ENCODE measurements at regions not wholly inside any gene's neighbourhood (a gene's known extent, or its start where the extent isn't known, plus 50 kb on each side); places are given as distances from the start of the nearest gene placed in this dataset.
"Not testable (repeated sequence)": the region's sequence is repeated elsewhere in the genome, so short reads cannot be mapped to it uniquely, and the experiment has no call there.

DNA sequence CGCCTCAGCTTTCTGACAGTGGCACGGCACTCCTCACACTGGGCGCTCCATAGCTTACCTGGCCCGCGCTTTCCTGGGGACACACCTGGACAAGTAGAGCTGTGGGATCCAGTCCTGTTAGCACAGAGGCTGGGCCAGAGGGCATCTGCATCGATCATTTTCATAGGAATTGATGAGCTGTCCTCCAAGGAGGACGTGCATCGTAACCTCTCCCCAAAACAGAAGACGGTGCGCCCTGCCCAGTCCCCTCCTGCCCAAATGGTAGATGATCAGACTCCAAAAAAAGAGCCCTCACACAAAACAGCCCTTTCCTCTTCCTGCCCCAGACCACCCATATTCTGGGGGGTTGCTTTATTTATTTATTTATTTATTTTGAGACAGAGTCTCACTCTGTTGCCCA lies 161.2 kb downstream of the CTTN start:
- H3K9ac ChIP-seq (ENCODE audit: low read depth, low read length, poor library complexity): no peak overlapping the region
- H3K4me1 ChIP-seq (ENCODE audit: control insufficient read depth in 2 of 2, insufficient read depth in 1 of 2, low read depth in 1 of 2, low read length in 2 of 2): peaks cover 12 to 16% of the 10 kb centered on the region in 2 donors
- peak overlapping the region; percentile 26 for H2BK120ac ChIP-seq (ENCODE audit: low read depth, low read length)
- H2AFZ ChIP-seq (ENCODE audit: low read length): no peak overlapping the region
- no peak for DNase-seq (ENCODE audit: low spot score)
- H3K18ac ChIP-seq (ENCODE audit: low read length): peak overlapping the region; percentile 51
- no peaks in the 10 kb centered on the region for H3K9me3 ChIP-seq (replicated peaks in 1 of 2; ENCODE audit: control insufficient read depth in 2 of 2, insufficient read depth in 1 of 2, low read depth in 1 of 2, low read length in 2 of 2)
- H3K27me3 ChIP-seq (ENCODE audit: control insufficient read depth in 3 of 3, insufficient read depth in 3 of 3, low read depth in 1 of 3, low read length in 3 of 3): no peaks in the 10 kb centered on the region
- H4K8ac ChIP-seq (ENCODE audit: low read depth, low read length): no peak overlapping the region
- no peak overlapping the region for H4K91ac ChIP-seq (ENCODE audit: low read depth, low read length, poor library complexity)
- no peak overlapping the region for H3K4me3 ChIP-seq (ENCODE audit: low read length in 2 of 2)
- no CpG with 5 or more reads among the region's 10 CpGs for WGBS, 2 donors (ENCODE audit: extremely low coverage in 2 of 2, insufficient read length in 2 of 2, insufficient replicate concordance in 1 of 2)
- peak overlapping the region; percentile 72 for H3K14ac ChIP-seq (ENCODE audit: low read length)
- H2BK12ac ChIP-seq (ENCODE audit: low read length): no peak overlapping the region
- H3K27ac ChIP-seq (replicated peaks; ENCODE audit: low read length): no peak overlapping the region
- H3K79me1 ChIP-seq (ENCODE audit: low read depth, low read length): no peaks in the 10 kb centered on the region
- H2BK15ac ChIP-seq (ENCODE audit: low read length): peak overlapping the region; percentile 86
- H3K36me3 ChIP-seq (replicated peaks in 1 of 2; ENCODE audit: control insufficient read depth in 2 of 2, insufficient read depth in 2 of 2, low read length in 2 of 2): no peaks in the 10 kb centered on the region
- H3K4ac ChIP-seq (ENCODE audit: low read length): no peak overlapping the region
- H2AK5ac ChIP-seq (ENCODE audit: low read depth, low read length): no peak overlapping the region
- H2BK5ac ChIP-seq (ENCODE audit: low read length): no peak overlapping the region
- no peak overlapping the region for H3K23ac ChIP-seq (ENCODE audit: low read depth, low read length, poor library complexity)
- H3K4me2 ChIP-seq (ENCODE audit: insufficient read depth, low read length, poor library complexity, severe bottlenecking): no peak overlapping the region

GRCh38 chr11:70560621-70561020 lies 162.3 kb downstream of the CTTN start:
- not testable (repeated sequence) for H3K27me3 ChIP-seq (ENCODE audit: control insufficient read depth in 3 of 3, insufficient read depth in 3 of 3, low read depth in 1 of 3, low read length in 3 of 3); H3K18ac ChIP-seq (ENCODE audit: low read length); DNase-seq (ENCODE audit: low spot score); H2BK120ac ChIP-seq (ENCODE audit: low read depth, low read length); H2AFZ ChIP-seq (ENCODE audit: low read length); H2BK15ac ChIP-seq (ENCODE audit: low read length); H4K91ac ChIP-seq (ENCODE audit: low read depth, low read length, poor library complexity); H3K36me3 ChIP-seq (replicated peaks in 1 of 2; ENCODE audit: control insufficient read depth in 2 of 2, insufficient read depth in 2 of 2, low read length in 2 of 2); H4K8ac ChIP-seq (ENCODE audit: low read depth, low read length); H3K9ac ChIP-seq (ENCODE audit: low read depth, low read length, poor library complexity); H2BK5ac ChIP-seq (ENCODE audit: low read length); H3K79me1 ChIP-seq (ENCODE audit: low read depth, low read length); H3K4me3 ChIP-seq (ENCODE audit: low read length in 2 of 2); H2AK5ac ChIP-seq (ENCODE audit: low read depth, low read length); H3K4ac ChIP-seq (ENCODE audit: low read length); H3K4me2 ChIP-seq (ENCODE audit: insufficient read depth, low read length, poor library complexity, severe bottlenecking); H3K27ac ChIP-seq (replicated peaks; ENCODE audit: low read length); H3K4me1 ChIP-seq (ENCODE audit: control insufficient read depth in 2 of 2, insufficient read depth in 1 of 2, low read depth in 1 of 2, low read length in 2 of 2); H2BK12ac ChIP-seq (ENCODE audit: low read length); H3K14ac ChIP-seq (ENCODE audit: low read length); H3K23ac ChIP-seq (ENCODE audit: low read depth, low read length, poor library complexity); H3K9me3 ChIP-seq (replicated peaks in 1 of 2; ENCODE audit: control insufficient read depth in 2 of 2, insufficient read depth in 1 of 2, low read depth in 1 of 2, low read length in 2 of 2)
- no CpG with 5 or more reads among the region's 13 CpGs for WGBS, 2 donors (ENCODE audit: extremely low coverage in 2 of 2, insufficient read length in 2 of 2, insufficient replicate concordance in 1 of 2)

- H3K79me1 ChIP-seq (ENCODE audit: low read depth, low read length): no peaks in the 10 kb centered on the region
- H3K36me3 ChIP-seq (replicated peaks in 1 of 2; ENCODE audit: control insufficient read depth in 2 of 2, insufficient read depth in 2 of 2, low read length in 2 of 2): no peaks in the 10 kb centered on the region
- no CpG with 5 or more reads among the region's 17 CpGs for WGBS, 2 donors (ENCODE audit: extremely low coverage in 2 of 2, insufficient read length in 2 of 2, insufficient replicate concordance in 1 of 2)
- no peak overlapping the region for H3K4me3 ChIP-seq (ENCODE audit: low read length in 2 of 2)
- H3K9me3 ChIP-seq (replicated peaks in 1 of 2; ENCODE audit: control insufficient read depth in 2 of 2, insufficient read depth in 1 of 2, low read depth in 1 of 2, low read length in 2 of 2): peaks cover 0 to 3% of the 10 kb centered on the region in 2 donors
- no peak overlapping the region for H3K27ac ChIP-seq (replicated peaks; ENCODE audit: low read length)
- H2AK5ac ChIP-seq (ENCODE audit: low read depth, low read length): no peak overlapping the region
- no peak overlapping the region for H3K18ac ChIP-seq (ENCODE audit: low read length)
- no peak overlapping the region for H3K4me2 ChIP-seq (ENCODE audit: insufficient read depth, low read length, poor library complexity, severe bottlenecking)
- H3K4me1 ChIP-seq (ENCODE audit: control insufficient read depth in 2 of 2, insufficient read depth in 1 of 2, low read depth in 1 of 2, low read length in 2 of 2): peaks cover 10 to 13% of the 10 kb centered on the region in 2 donors
- no peak for DNase-seq (ENCODE audit: low spot score)
- no peaks in the 10 kb centered on the region for H3K27me3 ChIP-seq (ENCODE audit: control insufficient read depth in 3 of 3, insufficient read depth in 3 of 3, low read depth in 1 of 3, low read length in 3 of 3)
- H4K8ac ChIP-seq (ENCODE audit: low read depth, low read length): no peak overlapping the region
- no peak overlapping the region for H3K14ac ChIP-seq (ENCODE audit: low read length)
- H2AFZ ChIP-seq (ENCODE audit: low read length): no peak overlapping the region
- H3K4ac ChIP-seq (ENCODE audit: low read length): no peak overlapping the region
- no peak overlapping the region for H2BK15ac ChIP-seq (ENCODE audit: low read length)
- no peak overlapping the region for H3K9ac ChIP-seq (ENCODE audit: low read depth, low read length, poor library complexity)
- H2BK5ac ChIP-seq (ENCODE audit: low read length): no peak overlapping the region
- H3K23ac ChIP-seq (ENCODE audit: low read depth, low read length, poor library complexity): no peak overlapping the region
- no peak overlapping the region for H2BK12ac ChIP-seq (ENCODE audit: low read length)
- no peak overlapping the region for H4K91ac ChIP-seq (ENCODE audit: low read depth, low read length, poor library complexity)
- no peak overlapping the region for H2BK120ac ChIP-seq (ENCODE audit: low read depth, low read length)
Observed at GRCh38 chr11:70566768-70567530, 168.6 kb downstream of the CTTN start.

DNA sequence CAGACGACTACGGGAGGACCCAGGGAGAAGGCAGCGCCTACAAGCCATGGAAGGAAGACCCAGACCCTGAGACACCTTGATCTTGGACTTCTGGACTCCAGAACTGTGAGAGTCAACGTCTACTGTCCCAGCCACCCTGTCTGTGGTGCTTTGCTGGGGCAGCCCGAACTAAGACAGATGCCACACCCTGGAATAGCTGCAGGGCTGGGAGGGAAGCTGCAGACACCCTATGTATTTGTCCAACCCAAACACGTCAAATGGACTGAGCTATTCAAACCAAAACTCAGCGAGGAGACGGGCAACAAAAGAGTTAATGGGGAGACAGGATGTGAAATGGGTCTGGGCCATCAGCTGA lies 169.3 kb downstream of the CTTN start:
- peaks cover 10 to 13% of the 10 kb centered on the region in 2 donors for H3K4me1 ChIP-seq (ENCODE audit: control insufficient read depth in 2 of 2, insufficient read depth in 1 of 2, low read depth in 1 of 2, low read length in 2 of 2)
- no peak overlapping the region for H4K8ac ChIP-seq (ENCODE audit: low read depth, low read length)
- DNase-seq (ENCODE audit: low spot score): no peak
- H2AK5ac ChIP-seq (ENCODE audit: low read depth, low read length): no peak overlapping the region
- no peak overlapping the region for H3K18ac ChIP-seq (ENCODE audit: low read length)
- no peak overlapping the region for H3K9ac ChIP-seq (ENCODE audit: low read depth, low read length, poor library complexity)
- peaks cover 0 to 3% of the 10 kb centered on the region in 2 donors for H3K9me3 ChIP-seq (replicated peaks in 1 of 2; ENCODE audit: control insufficient read depth in 2 of 2, insufficient read depth in 1 of 2, low read depth in 1 of 2, low read length in 2 of 2)
- H2BK120ac ChIP-seq (ENCODE audit: low read depth, low read length): no peak overlapping the region
- H3K14ac ChIP-seq (ENCODE audit: low read length): no peak overlapping the region
- H2BK12ac ChIP-seq (ENCODE audit: low read length): no peak overlapping the region
- H3K4me2 ChIP-seq (ENCODE audit: insufficient read depth, low read length, poor library complexity, severe bottlenecking): no peak overlapping the region
- no peaks in the 10 kb centered on the region for H3K36me3 ChIP-seq (replicated peaks in 1 of 2; ENCODE audit: control insufficient read depth in 2 of 2, insufficient read depth in 2 of 2, low read length in 2 of 2)
- no peak overlapping the region for H2BK5ac ChIP-seq (ENCODE audit: low read length)
- H3K4me3 ChIP-seq (ENCODE audit: low read length in 2 of 2): no peak overlapping the region
- no CpG with 5 or more reads among the region's 8 CpGs for WGBS, 2 donors (ENCODE audit: extremely low coverage in 2 of 2, insufficient read length in 2 of 2, insufficient replicate concordance in 1 of 2)
- no peaks in the 10 kb centered on the region for H3K79me1 ChIP-seq (ENCODE audit: low read depth, low read length)
- no peak overlapping the region for H4K91ac ChIP-seq (ENCODE audit: low read depth, low read length, poor library complexity)
- no peak overlapping the region for H2BK15ac ChIP-seq (ENCODE audit: low read length)
- H3K23ac ChIP-seq (ENCODE audit: low read depth, low read length, poor library complexity): no peak overlapping the region
- H3K4ac ChIP-seq (ENCODE audit: low read length): no peak overlapping the region
- H3K27me3 ChIP-seq (ENCODE audit: control insufficient read depth in 3 of 3, insufficient read depth in 3 of 3, low read depth in 1 of 3, low read length in 3 of 3): no peaks in the 10 kb centered on the region
- no peak overlapping the region for H2AFZ ChIP-seq (ENCODE audit: low read length)
- no peak overlapping the region for H3K27ac ChIP-seq (replicated peaks; ENCODE audit: low read length)
